ENCODE measurements at regions not wholly inside any gene's neighbourhood (a gene's known extent, or its start where the extent isn't known, plus 50 kb on each side); places are given as distances from the start of the nearest gene placed in this dataset.
A peak's percentile ranks its signal among the peaks of the same experiment; 100 is the strongest.

DNA sequence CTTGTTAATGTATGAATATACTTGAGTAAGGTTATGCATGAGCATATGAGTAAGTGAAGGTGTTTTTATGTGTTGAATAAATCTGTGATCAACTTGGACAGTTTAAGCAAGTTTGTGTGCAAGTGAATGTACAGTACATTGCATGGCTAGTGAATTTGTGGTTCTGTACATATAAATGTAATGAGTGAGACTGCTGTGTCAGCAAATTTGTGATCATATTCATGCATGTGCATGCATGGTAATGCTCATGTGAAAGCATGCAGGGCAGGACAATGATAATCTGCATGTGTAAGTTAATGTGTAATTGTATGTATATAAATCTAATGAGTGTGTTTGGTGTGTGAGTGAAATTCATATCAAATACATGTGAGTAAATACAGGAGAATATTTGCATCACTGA, 188.5 kb downstream of the PWWP3B start:
- no peak for DNase-seq (ENCODE audit: low spot score)

DNA sequence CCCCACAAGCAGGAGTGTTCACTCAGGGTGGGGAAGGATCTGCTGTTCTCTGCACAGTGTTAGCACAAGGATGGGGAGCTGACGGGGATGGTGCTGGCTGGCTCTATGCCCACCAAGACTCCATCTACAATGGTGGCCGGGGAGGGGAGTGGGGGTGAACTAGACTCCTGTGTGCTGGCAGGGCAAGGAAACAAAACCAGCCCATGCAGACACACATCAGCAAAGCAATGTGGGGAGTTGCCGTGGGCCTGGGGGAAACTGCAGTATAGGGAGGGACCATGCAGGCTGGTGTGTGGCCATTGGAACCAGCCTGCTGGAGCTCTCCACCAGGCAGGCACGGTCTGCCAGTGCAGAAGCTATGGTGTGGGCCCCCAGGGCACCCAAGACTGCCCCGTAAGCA, 195.1 kb downstream of the PWWP3B start:
- no peak for DNase-seq (ENCODE audit: low spot score)

DNA sequence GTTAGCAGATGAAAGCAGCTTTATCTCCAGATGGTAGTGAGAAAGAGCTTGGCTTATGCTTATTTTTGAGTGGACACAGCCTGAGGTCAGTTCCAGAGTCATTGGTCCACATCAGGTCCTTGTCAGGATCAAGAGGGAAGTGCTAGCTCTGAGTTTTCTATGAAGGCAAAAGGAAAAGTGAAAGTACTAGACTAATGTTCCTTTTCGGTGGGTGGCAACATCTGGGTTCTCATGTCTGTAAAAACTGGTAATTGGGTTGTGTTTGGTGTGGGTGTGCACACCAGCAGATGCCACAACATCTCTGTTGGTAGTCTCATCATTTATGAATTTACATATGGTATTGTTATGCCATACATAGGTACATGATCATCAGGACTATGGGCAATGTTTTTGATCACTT, 210.5 kb downstream of the PWWP3B start:
- DNase-seq (ENCODE audit: low spot score): no peak

DNA sequence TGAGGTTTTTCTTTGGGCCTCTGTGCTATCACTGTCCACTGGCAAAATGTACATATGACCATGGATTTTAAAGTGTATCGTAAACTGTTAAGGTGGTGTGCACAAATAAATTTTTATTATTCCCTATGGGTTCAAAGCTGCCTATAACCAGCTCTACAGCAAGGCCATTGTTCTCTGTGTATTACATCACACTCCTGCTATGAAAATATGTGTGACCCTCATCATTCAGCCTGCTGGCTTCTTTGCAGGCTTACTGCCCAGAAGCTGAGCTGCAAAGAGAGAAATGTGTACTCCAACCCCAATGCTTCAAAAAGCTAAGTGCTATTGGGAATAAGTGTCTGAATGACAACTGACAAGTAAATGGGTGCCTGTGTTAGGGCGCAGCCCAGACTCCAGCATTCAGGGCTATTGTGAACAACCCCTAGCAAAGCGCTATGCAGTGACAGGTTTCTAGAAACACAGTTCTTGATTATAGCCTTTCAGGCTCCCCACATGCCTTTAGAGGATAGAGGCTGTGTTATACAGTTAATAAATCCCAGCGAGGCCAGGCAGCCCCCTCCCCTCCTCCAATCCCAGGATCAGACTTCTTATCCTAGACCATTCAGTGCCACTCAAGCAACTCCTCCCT, 220.4 kb upstream of the RADX start:
- DNase-seq (ENCODE audit: low spot score): no peak

DNA sequence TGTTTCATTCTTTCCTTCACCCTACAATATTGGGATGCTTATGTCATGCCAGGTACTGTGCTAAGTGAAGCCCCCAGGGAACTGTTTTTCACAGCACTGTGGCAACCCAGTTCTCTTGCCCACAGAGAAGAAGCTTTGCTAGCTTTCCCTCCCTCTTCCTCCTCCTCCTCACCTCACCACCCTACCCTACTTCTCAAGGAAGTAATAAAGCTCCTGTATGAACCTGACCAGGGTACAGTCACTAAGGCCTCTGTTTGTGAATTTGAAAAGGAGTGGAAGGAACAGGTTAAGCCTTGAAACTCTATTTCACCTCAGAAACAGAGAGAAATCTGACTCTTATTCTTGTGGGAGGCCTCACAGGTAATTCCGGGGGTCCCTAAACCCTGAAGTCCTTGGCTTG, 219.4 kb upstream of the RADX start:
- DNase-seq (ENCODE audit: low spot score): no peak

DNA sequence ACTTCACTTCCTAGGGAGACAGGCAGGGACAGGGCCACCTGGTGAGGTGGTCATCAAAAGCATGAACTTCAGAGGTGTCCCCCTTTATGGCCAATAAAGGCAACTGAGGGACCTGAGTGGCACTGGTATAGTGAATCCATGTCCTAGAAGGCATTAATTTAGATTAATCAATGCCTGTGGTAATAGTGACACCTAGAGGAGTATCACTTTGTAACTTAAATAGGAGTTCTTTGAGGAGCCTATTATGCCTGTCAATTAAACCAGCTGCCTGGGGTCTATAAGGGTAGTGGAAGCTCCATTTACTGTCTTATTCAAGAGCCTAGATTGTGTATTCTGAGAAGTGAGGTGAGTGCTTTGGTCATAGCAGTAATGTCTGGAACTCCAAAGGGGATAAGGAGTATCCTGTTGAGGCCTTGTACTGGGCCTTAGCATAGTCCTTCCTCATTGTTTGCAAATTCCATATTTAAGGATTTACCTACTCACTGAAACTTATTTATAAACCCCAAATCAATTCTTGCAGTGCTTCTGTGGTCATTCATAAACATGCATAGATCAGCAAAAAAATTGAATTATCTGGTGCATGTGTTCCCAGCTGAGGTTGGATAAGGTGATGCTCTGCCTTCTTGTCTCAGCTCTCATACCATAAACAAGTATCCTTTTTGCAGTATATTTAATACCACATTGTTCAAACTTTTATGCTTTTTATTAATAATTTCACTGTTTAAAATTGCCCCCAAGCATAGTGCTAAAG, 213.8 kb upstream of the RADX start:
- DNase-seq (ENCODE audit: low spot score): peak; percentile 20

DNA sequence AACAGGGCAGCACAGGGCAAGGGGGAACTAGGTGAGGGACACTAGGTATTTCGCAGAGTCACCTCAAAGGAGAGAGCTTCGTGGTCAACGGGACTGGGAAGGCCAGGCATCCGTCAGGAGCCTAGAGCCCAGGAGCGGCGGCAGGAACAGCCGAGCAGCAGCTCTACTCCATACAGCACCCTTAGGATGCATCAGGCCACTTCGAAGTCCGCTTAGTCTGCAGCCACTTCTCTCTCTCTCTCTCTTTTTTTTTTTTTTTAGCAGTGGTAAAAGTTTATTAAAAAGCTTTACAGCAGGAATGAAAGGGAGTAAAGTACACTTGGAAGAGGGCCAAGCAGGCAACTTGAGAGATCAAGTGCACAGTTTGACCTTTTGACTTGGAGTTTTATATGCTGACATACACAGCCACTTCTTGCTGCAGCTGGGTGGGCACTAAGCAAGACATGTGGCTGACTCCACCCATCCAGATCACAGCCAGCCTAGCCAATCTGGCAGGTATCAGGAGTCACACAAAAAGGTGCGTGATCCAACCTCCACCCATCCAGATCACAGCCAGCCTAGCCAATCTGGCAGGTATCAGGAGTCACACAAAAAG, 209.7 kb upstream of the RADX start:
- no peak for DNase-seq (ENCODE audit: low spot score)

DNA sequence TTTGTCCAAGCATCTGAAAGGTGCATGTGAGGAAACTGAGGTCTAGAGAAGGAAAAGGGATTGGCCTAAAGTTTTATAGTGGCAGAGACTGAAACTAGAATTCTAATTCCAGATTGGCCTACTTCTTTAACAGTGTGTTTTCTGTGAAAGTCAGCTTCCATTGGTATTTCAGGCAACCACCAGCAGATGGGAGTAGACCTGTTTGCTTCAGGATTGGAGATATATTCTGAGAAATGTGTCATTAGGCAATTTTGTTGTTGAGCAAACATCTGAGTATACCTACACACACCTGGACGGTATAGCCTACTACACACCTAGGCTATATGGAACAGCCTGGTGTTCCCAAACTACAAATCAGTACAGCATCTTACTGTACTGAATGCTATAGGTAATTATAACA, 207.3 kb upstream of the RADX start:
- peak; percentile 9 for DNase-seq (ENCODE audit: low spot score)

DNA sequence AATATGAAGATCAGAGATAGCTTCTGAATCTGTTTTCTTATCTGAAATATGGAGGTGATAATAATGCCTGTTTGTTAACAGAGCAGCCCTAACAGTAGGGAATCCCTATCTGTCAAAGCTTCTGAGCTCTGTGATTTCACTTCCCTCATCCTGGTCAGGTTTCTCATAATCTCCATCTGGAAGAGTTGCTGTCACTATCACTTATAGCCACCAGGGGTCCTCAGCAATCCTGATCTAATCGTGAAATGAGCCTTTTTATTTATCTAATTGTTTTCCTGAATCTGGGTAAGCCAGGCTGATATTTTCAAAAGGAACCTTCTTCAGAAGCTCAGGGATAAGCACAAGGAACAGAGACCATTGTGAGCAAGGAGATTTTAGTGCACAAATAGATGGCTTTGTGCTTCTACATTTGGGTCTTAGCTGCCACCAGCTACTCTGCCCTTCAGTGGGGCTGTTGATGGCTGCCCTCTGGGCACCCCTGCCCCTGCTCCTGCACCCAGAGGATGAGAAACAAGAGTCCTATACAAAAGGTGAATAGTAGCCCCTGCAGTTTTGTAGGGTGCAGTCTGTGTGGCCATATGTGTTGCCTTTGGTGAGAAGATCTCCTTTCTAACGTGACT, 196.4 kb upstream of the RADX start:
- peak; percentile 18 for DNase-seq (ENCODE audit: low spot score)

DNA sequence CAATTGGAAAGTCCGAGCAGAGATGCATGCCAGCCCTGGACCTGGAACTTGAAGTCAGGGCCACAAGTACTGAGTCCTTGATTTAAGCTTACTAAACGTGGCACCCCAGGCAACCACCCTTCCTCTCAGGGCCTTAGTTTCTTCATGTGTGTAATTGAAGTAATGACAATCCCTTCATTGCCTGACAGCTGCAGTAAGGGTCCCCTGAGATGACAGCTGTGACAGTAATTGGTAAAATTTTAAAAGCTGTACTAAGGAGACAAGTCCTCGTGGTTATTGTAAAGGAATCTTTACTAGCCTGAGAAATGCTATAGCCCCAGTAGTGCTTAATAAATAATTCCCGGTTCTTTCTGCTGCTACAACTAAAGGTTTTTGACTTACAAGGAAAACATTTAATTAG, 175.1 kb upstream of the RADX start:
- DNase-seq (ENCODE audit: low spot score): no peak

DNA sequence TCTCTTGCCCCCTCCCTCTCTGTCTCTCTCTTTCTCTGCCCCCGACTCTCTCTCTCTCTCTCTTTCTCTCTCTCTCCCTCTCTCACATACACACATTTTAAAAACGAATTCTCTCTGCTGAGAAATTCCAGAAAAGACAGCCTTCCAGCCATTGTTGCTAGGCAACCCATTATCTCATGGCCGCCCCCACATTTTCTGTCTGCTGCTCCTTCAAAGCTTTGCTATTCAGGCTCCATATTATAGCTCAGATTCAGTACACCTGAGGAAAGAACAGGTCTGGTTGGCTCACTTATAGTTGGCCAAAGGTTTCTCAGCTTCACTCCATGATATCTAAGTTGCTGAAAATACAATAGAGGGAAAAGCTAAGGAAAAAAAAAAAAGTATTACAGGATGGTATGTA, 174.4 kb upstream of the RADX start:
- no peak for DNase-seq (ENCODE audit: low spot score)

DNA sequence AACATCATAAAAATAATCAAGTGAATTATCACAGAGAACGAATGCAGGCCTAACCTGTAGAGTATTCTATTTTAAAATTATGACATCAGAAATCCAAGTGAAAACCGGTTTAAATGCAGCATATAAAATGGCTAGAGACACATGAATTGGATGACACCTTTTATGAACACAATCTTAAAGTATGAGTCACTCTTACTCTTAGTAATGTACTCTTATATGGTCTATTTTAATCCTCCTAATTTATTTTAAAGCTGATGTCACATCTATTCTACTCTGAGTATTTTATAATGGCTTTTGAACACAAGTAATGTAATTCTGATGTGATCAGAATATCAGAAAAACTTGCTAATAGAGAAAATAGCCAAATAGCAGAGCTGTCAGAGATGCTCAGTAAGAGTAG, 161.4 kb upstream of the RADX start:
- no peak for DNase-seq (ENCODE audit: low spot score)

DNA sequence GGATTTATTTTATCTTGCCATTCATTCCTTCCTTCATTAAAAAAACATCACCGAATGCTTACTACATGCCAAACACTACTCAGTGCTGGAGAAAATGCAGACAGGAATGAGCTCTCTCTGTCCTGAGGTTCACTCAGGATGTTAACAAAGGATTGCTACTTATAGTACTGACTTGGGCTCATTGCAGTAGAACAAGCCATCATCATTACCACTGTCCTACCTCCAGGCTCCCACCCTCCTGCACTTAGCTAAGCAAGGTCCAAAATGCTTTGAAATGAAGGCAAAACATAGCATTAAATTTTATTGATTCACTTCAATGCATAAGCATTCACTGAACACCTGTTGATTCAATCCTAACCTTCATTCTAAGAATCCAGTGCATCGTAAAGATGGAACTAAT, 159.8 kb upstream of the RADX start:
- DNase-seq (ENCODE audit: low spot score): no peak

DNA sequence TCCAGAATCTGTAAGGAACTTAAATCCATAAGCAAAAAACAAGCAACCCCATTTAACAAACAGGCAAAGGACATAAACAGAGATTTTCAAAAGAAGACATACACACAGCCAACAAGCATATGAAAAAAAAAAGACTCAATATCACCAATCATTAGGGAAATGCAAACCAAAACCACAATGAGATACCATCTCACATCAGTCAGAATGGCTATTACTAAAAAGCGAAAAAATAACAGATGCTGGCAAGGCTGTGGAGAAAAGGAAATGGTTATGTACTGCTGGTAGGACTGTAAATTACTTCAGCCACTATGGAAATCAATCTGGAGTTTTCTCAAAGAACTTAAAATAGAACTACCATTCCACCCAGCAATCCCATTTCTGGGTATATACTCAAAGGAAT, 156.8 kb upstream of the RADX start:
- DNase-seq (ENCODE audit: low spot score): no peak

DNA sequence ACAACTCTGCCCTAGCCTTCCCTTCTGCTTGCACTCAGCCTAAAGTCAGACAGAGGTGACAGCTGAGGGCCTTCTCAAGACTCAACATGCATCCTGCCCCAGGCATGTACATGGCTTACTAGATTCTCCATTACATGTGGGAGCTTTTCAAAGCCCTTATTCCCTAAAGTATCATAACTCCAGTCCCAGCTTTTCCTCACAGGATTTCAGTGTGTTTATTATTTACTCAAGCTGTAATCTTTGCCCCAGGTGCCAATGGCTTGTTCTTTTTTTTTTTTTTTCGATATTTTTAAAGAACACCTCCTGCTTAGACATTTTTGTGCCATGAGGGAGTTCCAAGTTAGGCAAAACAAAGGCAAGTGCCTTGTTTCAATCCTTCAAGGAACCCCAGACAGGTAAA, 154.0 kb upstream of the RADX start:
- no peak for DNase-seq (ENCODE audit: low spot score)

DNA sequence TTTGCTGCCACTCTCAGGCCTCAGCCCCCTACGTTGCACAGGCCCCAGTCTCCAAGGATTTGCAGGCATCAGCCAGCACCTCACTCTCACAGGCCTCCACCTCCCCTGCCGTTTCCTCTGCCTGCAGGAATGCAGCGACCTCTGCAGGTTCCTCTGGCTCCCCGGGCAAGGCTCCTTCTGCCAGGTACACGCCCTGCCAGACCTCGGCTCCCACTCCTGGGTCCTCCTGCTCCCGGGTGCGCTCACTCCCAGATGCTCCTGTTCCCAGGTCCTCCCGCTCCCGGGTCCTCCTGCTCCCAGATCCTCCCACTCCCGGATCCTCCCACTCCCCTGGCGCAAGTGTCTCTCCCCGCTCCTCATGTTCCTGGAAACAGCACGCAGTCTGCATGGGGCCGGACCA, 144.4 kb upstream of the RADX start:
- no peak for DNase-seq (ENCODE audit: low spot score)

DNA sequence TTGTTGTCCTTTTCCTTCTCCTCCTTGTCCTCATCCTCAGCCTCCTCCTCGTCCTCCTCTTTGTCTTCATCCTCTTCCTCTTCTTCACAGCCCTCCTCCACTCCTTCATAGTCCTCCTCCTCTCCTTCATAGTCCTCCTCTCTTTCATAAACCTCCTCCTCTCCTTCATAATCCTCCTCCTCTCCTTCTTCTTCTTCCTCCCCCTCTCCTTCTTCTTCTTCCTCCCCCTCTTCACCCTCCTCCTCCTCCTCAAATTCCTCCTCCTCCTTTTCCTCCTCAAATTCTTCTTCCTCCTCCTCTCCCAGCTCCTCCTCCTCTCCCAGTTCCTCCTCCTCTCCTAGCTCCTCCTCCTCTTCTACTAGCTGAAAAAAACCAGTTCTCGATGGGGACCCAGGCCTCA, 143.8 kb upstream of the RADX start:
- DNase-seq (ENCODE audit: low spot score): no peak

DNA sequence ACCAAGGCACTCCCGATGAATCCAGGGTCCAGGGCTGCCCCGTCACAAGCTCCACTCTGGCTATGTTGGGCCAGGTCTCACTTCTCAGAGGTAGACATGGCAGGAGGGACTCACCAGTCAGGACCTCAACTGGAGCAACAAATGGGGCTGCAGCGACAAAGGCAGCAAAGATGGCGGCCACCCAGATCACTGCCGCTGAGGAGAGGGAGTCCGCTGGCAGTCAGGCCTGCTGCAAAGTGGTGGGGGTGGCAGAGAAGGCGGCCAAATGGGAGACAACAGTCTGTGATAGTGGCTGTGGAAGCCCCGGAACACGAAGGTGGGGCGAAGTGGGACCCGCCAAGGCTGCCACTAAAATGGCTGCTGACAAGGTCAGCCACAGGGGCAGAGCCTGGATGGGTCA, 143.3 kb upstream of the RADX start:
- no peak for DNase-seq (ENCODE audit: low spot score)

DNA sequence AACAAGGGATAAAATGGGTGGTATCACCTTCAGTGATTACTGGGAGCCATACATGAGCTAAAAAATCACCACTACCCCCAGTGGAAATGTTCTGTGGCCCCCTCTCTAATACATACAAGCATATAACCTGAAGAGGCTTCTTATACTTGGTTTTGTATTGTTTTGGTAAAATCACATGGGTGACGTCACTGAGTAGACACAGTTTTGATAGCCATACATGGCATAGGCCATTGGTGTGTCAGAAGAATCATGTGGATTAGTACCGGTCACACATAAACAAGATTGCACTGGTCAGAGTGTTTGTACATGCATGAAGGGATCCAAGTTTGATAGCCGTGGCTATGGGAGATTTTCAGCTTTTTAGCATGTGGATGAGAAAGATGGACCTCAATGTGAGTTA, 131.9 kb upstream of the RADX start:
- no peak for DNase-seq (ENCODE audit: low spot score)

DNA sequence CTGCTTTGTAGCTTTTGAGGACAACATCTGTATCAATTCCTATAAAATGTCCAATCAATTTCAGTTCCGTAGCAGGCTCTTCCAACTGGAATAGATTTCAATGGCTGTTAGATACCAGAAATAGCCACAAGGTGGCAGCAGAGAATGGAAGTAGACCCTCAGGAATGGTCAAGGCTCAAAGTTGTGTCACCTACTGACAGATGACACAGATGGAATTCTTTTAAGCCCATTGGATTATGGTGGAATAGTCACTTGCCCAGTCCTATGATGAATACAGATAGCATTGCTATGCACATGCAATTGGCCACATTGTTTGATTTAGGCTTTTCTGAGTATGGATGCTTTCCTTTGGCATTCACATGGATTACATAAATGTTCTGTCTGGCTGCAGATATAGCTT, 130.4 kb upstream of the RADX start:
- peak; percentile 64 for DNase-seq (ENCODE audit: low spot score)

DNA sequence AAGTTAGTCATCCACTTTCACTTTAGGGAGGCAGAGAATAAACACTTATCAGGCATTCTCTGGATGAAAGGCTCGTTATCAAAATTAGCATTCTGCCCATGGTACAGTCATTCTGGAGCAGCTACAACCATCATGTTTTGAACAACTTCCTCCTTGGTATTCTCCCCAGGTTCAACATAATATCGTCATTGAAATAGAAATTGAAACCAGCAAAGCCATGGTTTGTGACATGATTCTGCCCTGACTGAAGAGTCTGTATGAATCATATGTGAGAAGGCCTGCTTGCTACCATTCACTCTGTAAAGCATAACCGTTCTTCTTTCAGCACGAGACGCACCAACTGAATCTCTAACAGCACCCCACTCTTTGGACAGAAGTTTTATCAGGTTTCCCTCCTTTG, 127.5 kb upstream of the RADX start:
- DNase-seq (ENCODE audit: low spot score): no peak

DNA sequence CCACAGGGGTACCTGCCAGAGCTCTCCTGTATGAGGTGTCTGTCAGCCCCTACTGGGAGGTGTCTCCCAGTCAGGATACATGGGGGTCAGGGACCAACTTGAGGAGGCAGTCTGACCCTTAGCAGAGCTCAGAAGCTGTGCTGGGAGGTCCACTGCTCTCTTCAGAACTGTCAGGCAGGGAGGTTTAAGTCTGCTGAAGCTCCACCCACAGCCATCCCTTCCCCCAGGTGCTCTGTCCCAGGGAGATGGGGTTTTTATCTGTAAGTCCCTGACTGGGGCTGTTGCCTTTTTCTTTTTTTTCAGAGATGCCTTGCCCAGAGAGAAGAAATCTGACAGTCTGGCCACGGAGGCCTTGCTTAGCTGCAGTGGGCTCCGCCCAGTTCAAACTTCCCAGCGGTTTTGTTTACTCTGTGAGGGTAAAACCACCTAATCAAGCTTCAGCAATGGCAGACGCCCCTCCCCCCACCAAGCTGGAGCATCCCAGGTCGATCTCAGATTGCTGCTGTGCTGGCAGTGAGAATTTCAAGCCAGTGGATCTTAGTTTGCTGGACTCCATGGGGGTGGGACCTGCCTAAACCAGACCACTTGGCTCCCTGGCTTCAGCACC, 118.5 kb upstream of the RADX start:
- DNase-seq (ENCODE audit: low spot score): peak; percentile 11

DNA sequence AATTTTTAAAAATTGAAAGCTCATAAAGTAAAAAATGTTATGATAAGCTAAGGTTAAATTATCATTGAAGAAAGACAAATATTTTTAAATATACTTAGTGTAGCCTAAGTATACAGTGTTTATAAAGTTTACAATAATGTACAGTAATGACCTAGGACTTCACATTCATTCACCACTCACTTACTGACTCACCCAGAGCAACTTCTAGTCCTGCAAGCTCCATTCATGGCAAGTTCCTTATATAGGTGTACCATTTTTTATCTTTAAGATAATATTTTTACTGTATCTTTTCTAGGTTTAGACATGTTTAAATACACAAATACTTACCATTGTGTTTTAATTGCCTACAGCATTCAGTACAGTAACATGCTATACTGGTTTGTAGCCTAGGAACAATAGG, 112.3 kb upstream of the RADX start:
- no peak for DNase-seq (ENCODE audit: low spot score)
